ENCODE measurements at regions not wholly inside any gene's neighbourhood (a gene's known extent, or its start where the extent isn't known, plus 50 kb on each side); places are given as distances from the start of the nearest gene placed in this dataset.

GRCh38 chr4:82215800-82216199 lies 158.0 kb downstream of the HNRNPD start:
- DNase-seq, result no peak
- no peaks in the 10 kb centered on the region for H3K27me3 ChIP-seq
- H3K36me3 ChIP-seq (replicated peaks in 1 of 2), result no peaks in the 10 kb centered on the region
- intact Hi-C loops (cut with DNase I), result no loop called here
- H3K27ac ChIP-seq, result no peak overlapping the region
- H3K4me3 ChIP-seq, result no peak overlapping the region
- no peaks in the 10 kb centered on the region for H3K9me3 ChIP-seq (replicated peaks in 1 of 3)
- no peaks in the 10 kb centered on the region for H3K4me1 ChIP-seq (replicated peaks in 1 of 2)
- TF ChIP-seq CTCF (IDR thresholded peaks at IDR 0.05), result no peak
- no peak for TF ChIP-seq POLR2A (IDR thresholded peaks at IDR 0.05)

GRCh38 chr4:82215039-82215438 lies 158.8 kb downstream of the HNRNPD start:
- no peak for DNase-seq
- intact Hi-C loops (cut with DNase I), result no loop called here
- H3K27ac ChIP-seq, result no peak overlapping the region
- no peak overlapping the region for H3K4me3 ChIP-seq
- no peaks in the 10 kb centered on the region for H3K27me3 ChIP-seq
- no peaks in the 10 kb centered on the region for H3K9me3 ChIP-seq (replicated peaks in 1 of 3)
- TF ChIP-seq POLR2A (IDR thresholded peaks at IDR 0.05) (no peak), CTCF (IDR thresholded peaks at IDR 0.05) (no peak)
- no peaks in the 10 kb centered on the region for H3K4me1 ChIP-seq (replicated peaks in 1 of 2)
- WGBS, 4 donors, result 88 to 95% (median 89%) methylated on average over 1 of the region's 1 CpG
- no peaks in the 10 kb centered on the region for H3K36me3 ChIP-seq (replicated peaks in 1 of 2)

GRCh38 chr4:82213485-82214417 lies 160.0 kb downstream of the HNRNPD start:
- DNase-seq, result no peak
- intact Hi-C loops (cut with DNase I), result no loop called here
- 49 to 59% (median 54%) methylated on average over 5 of the region's 5 CpGs for WGBS, 4 donors
- Histone ChIP-seq H3K4me1 (replicated peaks in 1 of 2) (no peaks in the 10 kb centered on the region), H3K27me3 (no peaks in the 10 kb centered on the region), H3K36me3 (replicated peaks in 1 of 2) (no peaks in the 10 kb centered on the region), H3K4me3 (no peak overlapping the region), H3K9me3 (replicated peaks in 1 of 3) (no peaks in the 10 kb centered on the region), H3K27ac (no peak overlapping the region)
- TF ChIP-seq CTCF (IDR thresholded peaks at IDR 0.05) (no peak), POLR2A (IDR thresholded peaks at IDR 0.05) (no peak)

GRCh38 chr4:82201805-82202641 lies 171.8 kb downstream of the HNRNPD start:
- Histone ChIP-seq H3K9me3 (replicated peaks in 1 of 3) (no peaks in the 10 kb centered on the region), H3K36me3 (replicated peaks in 1 of 2) (no peaks in the 10 kb centered on the region), H3K27ac (no peak overlapping the region), H3K4me1 (replicated peaks in 1 of 2) (no peaks in the 10 kb centered on the region), H3K4me3 (no peak overlapping the region), H3K27me3 (no peaks in the 10 kb centered on the region)
- TF ChIP-seq POLR2A (IDR thresholded peaks at IDR 0.05), result no peak
- TF ChIP-seq CTCF (IDR thresholded peaks at IDR 0.05), result peak; percentile 26 to 70 (median 62)
- DNase-seq, result peak in 6 of 7 donors; percentile 24 to 65 (median 52)
- intact Hi-C loops (cut with DNase I), result loop anchor here (10.0 kb wide), 2 partner anchors 787 to 797 kb away; no protein-coding TSS in a partner anchor
- WGBS, 4 donors, result 49 to 69% (median 63%) methylated on average over 3 of the region's 3 CpGs
